ENCODE measurements at regions not wholly inside any gene's neighbourhood (a gene's known extent, or its start where the extent isn't known, plus 50 kb on each side); places are given as distances from the start of the nearest gene placed in this dataset.
"Not testable (repeated sequence)": the region's sequence is repeated elsewhere in the genome, so short reads cannot be mapped to it uniquely, and the experiment has no call there.

- Mint-ChIP-seq H3K4me3 (no peak overlapping the region), H3K9me3 (peaks cover 4% of the 10 kb centered on the region), H3K4me1 (ENCODE audit: low read depth) (no peaks in the 10 kb centered on the region), H3K27me3 (ENCODE audit: low read depth) (peaks cover 2% of the 10 kb centered on the region), H3K27ac (no peak overlapping the region), H3K36me3 (ENCODE audit: low read depth) (no peaks in the 10 kb centered on the region)
- no peak for DNase-seq
- intact Hi-C loops (cut with micrococcal nuclease) = no loop called here
- CTCF ChIA-PET = no interaction called here
Observed at GRCh38 chr4:95779447-95779846, 60.4 kb upstream of the PDHA2 start.

- intact Hi-C loops (cut with micrococcal nuclease) = no loop called here
- H3K4me1 Mint-ChIP-seq (ENCODE audit: low read depth) = no peaks in the 10 kb centered on the region
- H3K4me3 Mint-ChIP-seq = no peak overlapping the region
- peaks cover 4% of the 10 kb centered on the region for H3K9me3 Mint-ChIP-seq
- peaks cover 2% of the 10 kb centered on the region for H3K27me3 Mint-ChIP-seq (ENCODE audit: low read depth)
- DNase-seq = no peak
- H3K36me3 Mint-ChIP-seq (ENCODE audit: low read depth) = no peaks in the 10 kb centered on the region
- CTCF ChIA-PET = no interaction called here
- H3K27ac Mint-ChIP-seq = no peak overlapping the region
Observed at GRCh38 chr4:95778666-95779065, 61.2 kb upstream of the PDHA2 start.

- intact Hi-C loops (cut with micrococcal nuclease); CTCF ChIA-PET; H3K36me3 Mint-ChIP-seq (ENCODE audit: low read depth); H3K27me3 Mint-ChIP-seq (ENCODE audit: low read depth); DNase-seq; H3K9me3 Mint-ChIP-seq; H3K4me1 Mint-ChIP-seq (ENCODE audit: low read depth); H3K4me3 Mint-ChIP-seq; H3K27ac Mint-ChIP-seq: not testable (repeated sequence)
Observed at GRCh38 chr4:95770605-95771004, 69.3 kb upstream of the PDHA2 start.

- DNase-seq = no peak
- H3K27me3 Mint-ChIP-seq (ENCODE audit: low read depth) = no peaks in the 10 kb centered on the region
- CTCF ChIA-PET = no interaction called here
- no peaks in the 10 kb centered on the region for H3K36me3 Mint-ChIP-seq (ENCODE audit: low read depth)
- H3K4me3 Mint-ChIP-seq = no peak overlapping the region
- H3K4me1 Mint-ChIP-seq (ENCODE audit: low read depth) = no peaks in the 10 kb centered on the region
- H3K27ac Mint-ChIP-seq = no peak overlapping the region
- H3K9me3 Mint-ChIP-seq = peaks cover 2% of the 10 kb centered on the region
- intact Hi-C loops (cut with micrococcal nuclease) = no loop called here
Observed at GRCh38 chr4:95764961-95765360, 74.9 kb upstream of the PDHA2 start.

GRCh38 chr4:95761871-95762270 lies 78.0 kb upstream of the PDHA2 start:
- Mint-ChIP-seq H3K4me1 (ENCODE audit: low read depth) (no peaks in the 10 kb centered on the region), H3K36me3 (ENCODE audit: low read depth) (no peaks in the 10 kb centered on the region), H3K9me3 (peaks cover 2% of the 10 kb centered on the region), H3K27me3 (ENCODE audit: low read depth) (no peaks in the 10 kb centered on the region), H3K27ac (no peak overlapping the region), H3K4me3 (no peak overlapping the region)
- CTCF ChIA-PET = no interaction called here
- no peak for DNase-seq
- intact Hi-C loops (cut with micrococcal nuclease) = no loop called here

- Mint-ChIP-seq H3K4me3 (no peak overlapping the region), H3K27ac (no peak overlapping the region), H3K36me3 (ENCODE audit: low read depth) (no peaks in the 10 kb centered on the region), H3K4me1 (ENCODE audit: low read depth) (no peaks in the 10 kb centered on the region), H3K9me3 (peaks cover 2% of the 10 kb centered on the region), H3K27me3 (ENCODE audit: low read depth) (no peaks in the 10 kb centered on the region)
- intact Hi-C loops (cut with micrococcal nuclease) = no loop called here
- no peak for DNase-seq
- CTCF ChIA-PET = no interaction called here
Observed at GRCh38 chr4:95761426-95761825, 78.5 kb upstream of the PDHA2 start.

- H3K4me3 Mint-ChIP-seq; H3K4me1 Mint-ChIP-seq (ENCODE audit: low read depth); intact Hi-C loops (cut with micrococcal nuclease); H3K9me3 Mint-ChIP-seq; DNase-seq; H3K27me3 Mint-ChIP-seq (ENCODE audit: low read depth); H3K27ac Mint-ChIP-seq; H3K36me3 Mint-ChIP-seq (ENCODE audit: low read depth): not testable (repeated sequence)
- CTCF ChIA-PET = interaction anchor here (0.6 kb wide), 1 partner anchor 231 kb away, joined by 3 read pairs; no protein-coding TSS in a partner anchor
Observed at GRCh38 chr4:95760646-95761045, 79.2 kb upstream of the PDHA2 start.

GRCh38 chr4:95758001-95758400 lies 81.9 kb upstream of the PDHA2 start:
- Mint-ChIP-seq H3K36me3 (ENCODE audit: low read depth) (no peaks in the 10 kb centered on the region), H3K4me1 (ENCODE audit: low read depth) (no peaks in the 10 kb centered on the region), H3K4me3 (no peak overlapping the region), H3K27me3 (ENCODE audit: low read depth) (no peaks in the 10 kb centered on the region), H3K9me3 (no peaks in the 10 kb centered on the region), H3K27ac (no peak overlapping the region)
- CTCF ChIA-PET = no interaction called here
- intact Hi-C loops (cut with micrococcal nuclease) = no loop called here
- DNase-seq = no peak

- no peak for DNase-seq
- Mint-ChIP-seq H3K27me3 (ENCODE audit: low read depth) (no peaks in the 10 kb centered on the region), H3K36me3 (ENCODE audit: low read depth) (peaks cover 1% of the 10 kb centered on the region), H3K4me3 (no peak overlapping the region), H3K9me3 (peaks cover 1% of the 10 kb centered on the region), H3K4me1 (ENCODE audit: low read depth) (no peaks in the 10 kb centered on the region), H3K27ac (no peak overlapping the region)
- intact Hi-C loops (cut with micrococcal nuclease) = no loop called here
- CTCF ChIA-PET = no interaction called here
Observed at GRCh38 chr4:95754667-95755066, 85.2 kb upstream of the PDHA2 start.

GRCh38 chr4:95749204-95749603 lies 90.7 kb upstream of the PDHA2 start:
- Mint-ChIP-seq H3K4me3 (no peak overlapping the region), H3K4me1 (ENCODE audit: low read depth) (no peaks in the 10 kb centered on the region), H3K36me3 (ENCODE audit: low read depth) (peaks cover 1% of the 10 kb centered on the region), H3K27me3 (ENCODE audit: low read depth) (no peaks in the 10 kb centered on the region), H3K27ac (no peak overlapping the region), H3K9me3 (peaks cover 1% of the 10 kb centered on the region)
- CTCF ChIA-PET = no interaction called here
- DNase-seq = no peak
- intact Hi-C loops (cut with micrococcal nuclease) = no loop called here

GRCh38 chr4:95742872-95743271 lies 97.0 kb upstream of the PDHA2 start:
- Mint-ChIP-seq H3K36me3 (ENCODE audit: low read depth) (no peaks in the 10 kb centered on the region), H3K4me1 (ENCODE audit: low read depth) (no peaks in the 10 kb centered on the region), H3K27ac (no peak overlapping the region), H3K4me3 (no peak overlapping the region), H3K27me3 (ENCODE audit: low read depth) (peaks cover 3% of the 10 kb centered on the region), H3K9me3 (peaks cover 6% of the 10 kb centered on the region)
- intact Hi-C loops (cut with micrococcal nuclease) = no loop called here
- DNase-seq = no peak
- CTCF ChIA-PET = no interaction called here

GRCh38 chr4:95742179-95742578 lies 97.7 kb upstream of the PDHA2 start:
- intact Hi-C loops (cut with micrococcal nuclease) = no loop called here
- CTCF ChIA-PET = no interaction called here
- Mint-ChIP-seq H3K27ac (no peak overlapping the region), H3K36me3 (ENCODE audit: low read depth) (no peaks in the 10 kb centered on the region), H3K27me3 (ENCODE audit: low read depth) (peaks cover 3% of the 10 kb centered on the region), H3K4me3 (no peak overlapping the region), H3K9me3 (peaks cover 6% of the 10 kb centered on the region), H3K4me1 (ENCODE audit: low read depth) (no peaks in the 10 kb centered on the region)
- DNase-seq = no peak

- CTCF ChIA-PET = no interaction called here
- intact Hi-C loops (cut with micrococcal nuclease) = no loop called here
- Mint-ChIP-seq H3K4me3 (no peak overlapping the region), H3K9me3 (peaks cover 2% of the 10 kb centered on the region), H3K4me1 (ENCODE audit: low read depth) (no peaks in the 10 kb centered on the region), H3K27me3 (ENCODE audit: low read depth) (no peaks in the 10 kb centered on the region), H3K27ac (no peak overlapping the region), H3K36me3 (ENCODE audit: low read depth) (no peaks in the 10 kb centered on the region)
- no peak for DNase-seq
Observed at GRCh38 chr4:95732061-95732460, 107.8 kb upstream of the PDHA2 start.

- intact Hi-C loops (cut with micrococcal nuclease) = no loop called here
- DNase-seq = no peak
- CTCF ChIA-PET = no interaction called here
- Mint-ChIP-seq H3K4me1 (ENCODE audit: low read depth) (no peaks in the 10 kb centered on the region), H3K4me3 (no peak overlapping the region), H3K27ac (no peak overlapping the region), H3K9me3 (no peaks in the 10 kb centered on the region), H3K36me3 (ENCODE audit: low read depth) (no peaks in the 10 kb centered on the region), H3K27me3 (ENCODE audit: low read depth) (no peaks in the 10 kb centered on the region)
Observed at GRCh38 chr4:95729596-95729995, 110.3 kb upstream of the PDHA2 start.

Measured in activated naive CD4-positive, alpha-beta T cell treated with anti-CD3 and anti-CD28 coated beads for 36 hours (primary cell).